K562 (cell line): ENCODE measurements at regions not wholly inside any gene's neighbourhood (a gene's known extent, or its start where the extent isn't known, plus 50 kb on each side); places are given as distances from the start of the nearest gene placed in this dataset.

Experiments
- ATAC-seq: fragments of 200-7000 bp; cut with Tn5 transposase; 3 replicates; pipeline ENCODE4 v1.9.1; 2020; ENCODE audit warnings: moderate library complexity
- BruUV-seq: library from RNA; stranded (reverse); fragments of 400-500 nt; replicated peaks from 2 replicates; lab custom pipeline; 2021; lab: Mats Ljungman, UMichigan
- CTCF ChIA-PET: fragments of 300-600 bp; formaldehyde crosslinking; extraction: SDS; loops from one replicate; lab custom pipeline; 2021; ENCODE audit warnings: low intra/inter-chr PET ratio; lab: Yijun Ruan, JAX
- POLR2A ChIA-PET: fragments of 300-600, 350-650 bp; sonication (Branson Sonifier 250); formaldehyde crosslinking; extraction: SDS; loops from one replicate; lab custom pipeline; 2021; ENCODE audit warnings: antibody characterized with exemption, inconsistent platforms; lab: Yijun Ruan, JAX
- DNase-seq, 4 experiments: peaks; one replicate each; pipeline versions ENCODE4 v3.0.0 to v3.0.0-alpha.2; 2011 to 2018; ENCODE audit warnings: low spot score in 3 of 4, mixed read lengths in 3 of 4; ENCODE audit errors: extremely low read depth in 1 of 4
- FAIRE-seq: peaks from 2 replicates; lab custom pipeline; 2011; peaks lifted over from hg19 to GRCh38; lab: Jason Lieb, UNC
- H2AFZ ChIP-seq: 2 replicates; pipeline ENCODE4 v1.6.0; 2011; ENCODE audit warnings: low read depth, low read length, control low read depth, inconsistent platforms
- H3K27ac ChIP-seq: fragments of 200-600 bp; 3 replicates; pipeline ENCODE4 v1.8.0; 2011; ENCODE audit warnings: low read depth, mild to moderate bottlenecking, control low read depth, inconsistent platforms, low read length, moderate library complexity, mixed read lengths; ENCODE audit errors: extremely low read depth
- H3K27me3 ChIP-seq, 2 experiments: fragments of 300-600 bp in 1 of 2; 2 replicates in 1 of 2; 3 replicates in 1 of 2; pipeline versions ENCODE4 v1.6.0 to v1.8.0; 2011; ENCODE audit warnings: inconsistent platforms in 2 of 2, low read length in 2 of 2, mild to moderate bottlenecking in 1 of 2, mixed read lengths in 1 of 2, moderate library complexity in 1 of 2; ENCODE audit not compliant: control insufficient read depth in 2 of 2, insufficient read depth in 2 of 2
- H3K36me3 ChIP-seq: fragments of 300-600 bp; 3 replicates; pipeline ENCODE4 v1.8.0; 2011; ENCODE audit warnings: mild to moderate bottlenecking, low read length, inconsistent platforms; ENCODE audit not compliant: control insufficient read depth, insufficient read depth
- H3K4me1 ChIP-seq, 2 experiments: fragments of 200-600 bp in 1 of 2; replicated peaks in 1 of 2; 2 replicates in 1 of 2; 3 replicates in 1 of 2; pipeline versions ENCODE4 v1.5.1 to v1.8.0; 2011; ENCODE audit warnings: inconsistent platforms in 2 of 2, low read length in 2 of 2, mild to moderate bottlenecking in 1 of 2, mixed read lengths in 1 of 2, moderate library complexity in 1 of 2; ENCODE audit not compliant: control insufficient read depth in 2 of 2, insufficient read depth in 2 of 2
- H3K4me2 ChIP-seq: 2 replicates; pipeline ENCODE4 v1.6.1; 2011; ENCODE audit warnings: low read length, control low read depth, inconsistent platforms, mixed read lengths; ENCODE audit not compliant: insufficient read depth
- H3K4me3 ChIP-seq: fragments of 200-600 bp; sonication (generic), shearing (Covaris generic); 2 replicates; pipeline ENCODE4 v1.5.1; 2016; ENCODE audit warnings: control low read depth, inconsistent platforms
- H3K79me2 ChIP-seq: fragments of 200-600 bp; 3 replicates; pipeline ENCODE4 v1.8.0; 2011; ENCODE audit warnings: low read length, inconsistent platforms; ENCODE audit not compliant: control insufficient read depth, insufficient read depth
- H3K9ac ChIP-seq, 2 experiments: 2 replicates each; pipeline versions ENCODE4 v1.6.0 to v1.6.1; 2011; ENCODE audit warnings: low read depth in 2 of 2, low read length in 2 of 2, control low read depth in 1 of 2, inconsistent platforms in 1 of 2, mild to moderate bottlenecking in 1 of 2, mixed read lengths in 1 of 2; ENCODE audit not compliant: insufficient read depth in 1 of 2
- H3K9me1 ChIP-seq: one replicate; pipeline ENCODE4 v1.6.0; 2011; ENCODE audit warnings: inconsistent platforms, mild to moderate bottlenecking, low read length, moderate library complexity; ENCODE audit not compliant: control insufficient read depth, insufficient read depth
- H3K9me3 ChIP-seq: replicated peaks from 2 replicates; pipeline ENCODE4 v1.5.1; 2011; ENCODE audit warnings: low read depth, low read length, inconsistent platforms; ENCODE audit not compliant: control insufficient read depth, insufficient read depth
- H4K20me1 ChIP-seq: replicated peaks from 2 replicates; pipeline ENCODE4 v1.6.1; 2011; ENCODE audit warnings: low read length, inconsistent platforms, mixed read lengths; ENCODE audit not compliant: control insufficient read depth, insufficient read depth
- ATF3 ChIP-seq, 2 experiments: fragments of 450-650 bp in 1 of 2; sonication (generic) in 1 of 2; formaldehyde crosslinking in 1 of 2; IDR thresholded peaks in 1 of 2; conservative IDR thresholded peaks in 1 of 2; 2 replicates each; pipeline versions ENCODE4 v1.6.1 to v1.8.1; 2016 to 2023; ENCODE audit warnings: mild to moderate bottlenecking in 2 of 2, moderate library complexity in 2 of 2, inconsistent platforms in 1 of 2, missing genetic modification reagents in 1 of 2
- EZH2 ChIP-seq: IDR thresholded peaks from 2 replicates; pipeline ENCODE4 v1.6.1; 2012; ENCODE audit warnings: low read depth, mild to moderate bottlenecking, inconsistent platforms, low read length, borderline replicate concordance
- FOXK2 ChIP-seq, 2 experiments: fragments of 450-650 bp; IDR thresholded peaks in 1 of 2; conservative IDR thresholded peaks in 1 of 2; 2 replicates each; pipeline ENCODE4 v1.6.1; 2016; ENCODE audit warnings: low read depth in 2 of 2, mild to moderate bottlenecking in 1 of 2
- HDAC3 ChIP-seq: fragments of 450-650 bp; IDR thresholded peaks from 2 replicates; pipeline ENCODE4 v1.6.1; 2018; ENCODE audit warnings: borderline replicate concordance, mild to moderate bottlenecking, moderate library complexity; ENCODE audit not compliant: partially characterized antibody
- HLTF ChIP-seq: fragments of 450-650 bp; IDR thresholded peaks from 2 replicates; pipeline ENCODE4 v1.6.1; 2016
- MTA3 ChIP-seq: fragments of 450-650 bp; formaldehyde crosslinking; IDR thresholded peaks from 2 replicates; pipeline ENCODE4 v1.6.1; 2017; ENCODE audit warnings: mild to moderate bottlenecking, borderline replicate concordance
- PPARD ChIP-seq: fragments of 250-450 bp; sonication (Bioruptor Pico); IDR thresholded peaks from 2 replicates; pipeline ENCODE4 v1.8.0; 2022; ENCODE audit warnings: inconsistent platforms, mild to moderate bottlenecking, moderate library complexity
- SLC30A9 ChIP-seq: fragments of 250-450 bp; sonication (Bioruptor Pico); IDR thresholded peaks from 2 replicates; pipeline ENCODE4 v1.8.0; 2022; ENCODE audit warnings: mild to moderate bottlenecking, moderate library complexity
- USF1 ChIP-seq: sonication (generic); formaldehyde crosslinking; IDR thresholded peaks from 2 replicates; pipeline ENCODE4 v1.9.0; 2022; ENCODE audit warnings: mild to moderate bottlenecking, missing genetic modification reagents
- WGBS: fragments of 100-300 bp; shearing (Covaris generic); methylation state at CpG from one replicate; pipeline ENCODE4 v1.1.6; 2016; ENCODE audit warnings: low coverage, mixed read lengths; ENCODE audit not compliant: insufficient coverage; ENCODE audit errors: missing lambda C conversion rate; 5-methylcytosine and 5-hydroxymethylcytosine counted together
- in situ Hi-C: fragments of 300-500 bp; cut with MboI; formaldehyde crosslinking; loops from 4 replicates; pipeline ENCODE4 v1.15.0; 2018; ENCODE audit warnings: inconsistent platforms, mixed read lengths
- intact Hi-C: fragments of 100-400 bp; cut with micrococcal nuclease; formaldehyde crosslinking; loops from 2 replicates; pipeline ENCODE4 v1.14.2; 2022
- TF ChIP-seq, protein P1 (sequence below): fragments of 250-450 bp; sonication (Bioruptor Pico); IDR thresholded peaks from 2 replicates; pipeline ENCODE4 v1.5.1; 2021; ENCODE audit warnings: mild to moderate bottlenecking

GRCh38 chr6:146916435-146917025 is 287.7 kb upstream of the STXBP5 start (continued):
- no peak for TF ChIP-seq HLTF
- no peak for TF ChIP-seq HDAC3
- TF ChIP-seq, protein P1, sequence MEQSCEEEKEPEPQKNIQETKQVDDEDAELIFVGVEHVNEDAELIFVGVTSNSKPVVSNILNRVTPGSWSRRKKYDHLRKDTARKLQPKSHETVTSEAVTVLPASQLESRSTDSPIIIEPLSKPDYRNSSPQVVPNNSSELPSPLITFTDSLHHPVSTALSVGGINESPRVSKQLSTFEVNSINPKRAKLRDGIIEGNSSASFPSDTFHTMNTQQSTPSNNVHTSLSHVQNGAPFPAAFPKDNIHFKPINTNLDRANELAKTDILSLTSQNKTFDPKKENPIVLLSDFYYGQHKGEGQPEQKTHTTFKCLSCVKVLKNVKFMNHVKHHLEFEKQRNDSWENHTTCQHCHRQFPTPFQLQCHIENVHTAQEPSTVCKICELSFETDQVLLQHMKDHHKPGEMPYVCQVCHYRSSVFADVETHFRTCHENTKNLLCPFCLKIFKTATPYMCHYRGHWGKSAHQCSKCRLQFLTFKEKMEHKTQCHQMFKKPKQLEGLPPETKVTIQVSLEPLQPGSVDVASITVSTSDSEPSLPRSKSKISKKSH (CRISPR knock-in tag) = no peak
- no peak for TF ChIP-seq FOXK2 (conservative IDR thresholded peaks at IDR 0.05 in 1 of 2, IDR thresholded peaks at IDR 0.05 in 1 of 2; ENCODE audit: low read depth in 2 of 2)

DNA sequence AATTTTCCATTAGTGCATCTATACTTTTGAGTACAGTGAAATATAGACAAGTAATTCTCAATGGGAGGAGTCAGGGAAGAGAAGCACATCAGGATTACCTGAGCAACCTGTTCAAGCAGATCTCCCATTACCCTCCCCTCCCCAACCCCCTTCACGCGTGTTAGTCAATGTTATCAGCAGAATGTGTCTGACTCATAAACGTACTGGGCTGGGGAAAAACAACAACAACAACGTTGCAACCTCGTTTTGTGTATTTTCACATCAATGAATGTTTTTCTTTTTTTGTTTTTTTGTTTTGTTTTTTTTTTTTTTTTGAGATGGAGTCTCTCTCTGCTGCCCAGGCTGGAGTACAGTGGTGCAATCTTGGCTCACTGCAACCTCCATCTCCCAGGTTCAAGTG is 287.0 kb upstream of the STXBP5 start:
- ChIA-PET POLR2A (interaction anchor here (2.2 kb wide), 1 partner anchor 15 kb away, joined by 8 read pairs; no protein-coding TSS in a partner anchor), CTCF (no interaction called here)
- Histone ChIP-seq H3K79me2 (no peaks in the 10 kb centered on the region), H3K4me2 (no peak overlapping the region), H3K9ac (no peak overlapping the region), H2AFZ (peak overlapping the region; percentile 42; the same call in 1 of the 2 replicates), H3K27me3 (no peaks in the 10 kb centered on the region), H4K20me1 (no peaks in the 10 kb centered on the region), H3K27ac (no peak overlapping the region), H3K9me3 (no peaks in the 10 kb centered on the region), H3K9me1 (no peaks in the 10 kb centered on the region), H3K4me1 (peaks cover 4 to 54% of the 10 kb centered on the region in 2 experiments; a peak in 4 of 5 replicates), H3K4me3 (no peak overlapping the region), H3K36me3 (no peaks in the 10 kb centered on the region)
- 15% methylated on average over 5 of the region's 5 CpGs for WGBS
- DNase-seq (peak in 1 of 4 experiments; percentile 48), FAIRE-seq (no peak), ATAC-seq (no peak)
- intact Hi-C loops (no loop called here), in situ Hi-C loops (no loop called here)
- BruUV-seq = no TSS peak
- TF ChIP-seq ATF3 (IDR thresholded peaks at IDR 0.05) (peak; percentile 66), ATF3 (CRISPR knock-in tag; conservative IDR thresholded peaks at IDR 0.05) (no peak), SLC30A9 (no peak), USF1 (CRISPR knock-in tag) (no peak), PPARD (no peak), MTA3 (no peak), EZH2 (no peak)
